ENCODE measurements at regions not wholly inside any gene's neighbourhood (a gene's known extent, or its start where the extent isn't known, plus 50 kb on each side); places are given as distances from the start of the nearest gene placed in this dataset.

DNA sequence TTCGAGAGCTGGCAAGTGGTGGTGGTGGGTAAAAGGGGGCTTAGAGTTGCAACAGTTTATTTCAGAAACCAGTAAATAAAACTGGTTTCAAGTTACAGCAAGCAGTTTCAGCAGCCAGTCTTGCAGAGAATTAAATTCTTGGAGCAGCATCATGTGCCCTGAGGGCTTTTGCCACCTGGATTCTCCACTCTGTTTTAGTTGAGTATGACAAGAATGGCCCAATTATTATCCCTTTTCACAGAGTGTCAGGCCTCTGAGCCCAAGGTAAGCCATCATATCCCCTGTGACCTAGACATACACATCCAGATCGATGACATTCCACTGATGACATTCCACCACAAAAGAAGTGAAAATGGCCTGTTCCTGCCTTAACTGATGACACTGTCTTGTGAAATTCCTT is 72.8 kb upstream of the FANCL start:
- TF ChIP-seq, protein P1, sequence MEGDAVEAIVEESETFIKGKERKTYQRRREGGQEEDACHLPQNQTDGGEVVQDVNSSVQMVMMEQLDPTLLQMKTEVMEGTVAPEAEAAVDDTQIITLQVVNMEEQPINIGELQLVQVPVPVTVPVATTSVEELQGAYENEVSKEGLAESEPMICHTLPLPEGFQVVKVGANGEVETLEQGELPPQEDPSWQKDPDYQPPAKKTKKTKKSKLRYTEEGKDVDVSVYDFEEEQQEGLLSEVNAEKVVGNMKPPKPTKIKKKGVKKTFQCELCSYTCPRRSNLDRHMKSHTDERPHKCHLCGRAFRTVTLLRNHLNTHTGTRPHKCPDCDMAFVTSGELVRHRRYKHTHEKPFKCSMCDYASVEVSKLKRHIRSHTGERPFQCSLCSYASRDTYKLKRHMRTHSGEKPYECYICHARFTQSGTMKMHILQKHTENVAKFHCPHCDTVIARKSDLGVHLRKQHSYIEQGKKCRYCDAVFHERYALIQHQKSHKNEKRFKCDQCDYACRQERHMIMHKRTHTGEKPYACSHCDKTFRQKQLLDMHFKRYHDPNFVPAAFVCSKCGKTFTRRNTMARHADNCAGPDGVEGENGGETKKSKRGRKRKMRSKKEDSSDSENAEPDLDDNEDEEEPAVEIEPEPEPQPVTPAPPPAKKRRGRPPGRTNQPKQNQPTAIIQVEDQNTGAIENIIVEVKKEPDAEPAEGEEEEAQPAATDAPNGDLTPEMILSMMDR (IDR thresholded peaks at IDR 0.05; ENCODE audit: low read depth, low read length): no peak
- no peak for DNase-seq (ENCODE audit: extremely low read depth, low read depth)

DNA sequence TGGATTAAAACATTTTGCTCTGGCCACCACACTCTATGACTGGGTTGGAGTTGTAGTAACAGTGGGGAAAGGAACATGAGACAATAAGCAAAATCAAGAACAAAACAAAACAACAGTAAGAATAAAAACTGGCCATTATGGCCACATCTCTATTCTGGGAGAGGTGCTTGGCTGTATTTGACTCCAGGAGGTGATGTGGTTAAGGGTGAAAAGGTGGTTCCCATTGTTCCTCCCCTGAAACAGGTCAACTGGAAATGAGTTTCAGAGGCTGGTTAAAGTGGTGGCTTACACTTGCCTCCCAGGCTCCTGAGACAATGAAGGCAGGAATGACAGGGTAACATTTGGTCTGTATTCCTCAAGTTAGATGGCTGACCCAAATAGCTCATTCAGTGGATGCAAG is 67.3 kb upstream of the FANCL start:
- DNase-seq (ENCODE audit: extremely low read depth, low read depth): no peak
- TF ChIP-seq, protein P1 (IDR thresholded peaks at IDR 0.05; ENCODE audit: low read depth, low read length): no peak

DNA sequence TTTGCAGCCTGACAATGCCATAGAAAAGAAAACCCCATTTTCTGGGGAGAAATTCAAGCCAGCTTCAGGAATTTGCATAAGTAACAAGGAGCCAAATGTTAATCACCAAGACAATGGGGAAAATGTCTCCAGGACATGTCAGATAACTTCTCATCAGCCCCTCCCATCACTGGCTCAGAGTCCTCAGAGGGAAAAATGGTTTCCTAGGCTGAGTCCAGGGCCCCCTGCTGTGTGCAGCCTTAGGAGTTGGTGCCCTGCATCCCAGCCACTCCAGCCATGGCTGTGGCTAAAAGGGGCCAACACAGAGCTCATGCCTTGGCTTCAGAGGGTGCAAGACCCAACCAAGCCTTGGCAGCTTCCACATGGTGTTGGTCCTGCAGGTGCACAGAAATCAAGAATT is 63.7 kb upstream of the FANCL start:
- TF ChIP-seq, protein P1 (IDR thresholded peaks at IDR 0.05; ENCODE audit: low read depth, low read length): no peak
- DNase-seq (ENCODE audit: extremely low read depth, low read depth): no peak

DNA sequence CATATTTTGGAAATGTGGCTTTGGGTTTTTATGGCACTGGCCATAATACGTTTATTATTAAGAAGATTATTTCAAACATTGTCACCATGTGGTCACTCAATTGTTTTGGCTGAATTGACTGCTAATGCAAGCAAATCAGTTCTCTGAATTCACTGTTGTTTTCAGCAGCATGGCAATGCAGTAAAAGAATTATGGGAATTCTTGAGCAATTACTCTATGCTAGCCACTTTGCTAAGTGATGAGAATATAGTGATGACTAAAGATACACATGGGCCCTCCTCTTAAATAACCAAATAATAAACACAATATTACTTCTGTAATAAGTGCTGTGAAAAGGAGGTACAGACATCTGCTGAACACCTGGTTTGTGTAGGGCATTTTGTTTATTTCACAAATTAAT is 58.0 kb upstream of the FANCL start:
- TF ChIP-seq, protein P1 (IDR thresholded peaks at IDR 0.05; ENCODE audit: low read depth, low read length): no peak
- DNase-seq (ENCODE audit: extremely low read depth, low read depth): no peak

DNA sequence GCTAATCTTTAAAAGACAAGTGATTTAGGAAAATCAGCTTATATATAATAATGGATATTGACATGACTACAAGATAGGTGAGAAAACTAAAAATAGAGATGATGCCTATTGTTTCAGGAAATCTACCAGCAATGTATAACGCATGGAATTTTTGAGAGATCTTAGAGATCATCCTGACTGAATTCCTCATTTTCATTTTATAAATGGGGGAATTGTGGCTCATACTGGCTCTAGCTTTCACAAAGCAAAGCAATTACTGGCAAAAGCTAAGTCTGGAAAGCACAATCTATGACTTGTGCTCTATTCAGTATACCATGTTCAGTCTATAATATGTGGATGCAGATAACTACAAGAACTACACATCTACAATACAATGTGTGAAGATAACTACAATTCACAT is 51.9 kb upstream of the FANCL start:
- TF ChIP-seq, protein P1 (IDR thresholded peaks at IDR 0.05; ENCODE audit: low read depth, low read length): no peak
- DNase-seq (ENCODE audit: extremely low read depth, low read depth): no peak

DNA sequence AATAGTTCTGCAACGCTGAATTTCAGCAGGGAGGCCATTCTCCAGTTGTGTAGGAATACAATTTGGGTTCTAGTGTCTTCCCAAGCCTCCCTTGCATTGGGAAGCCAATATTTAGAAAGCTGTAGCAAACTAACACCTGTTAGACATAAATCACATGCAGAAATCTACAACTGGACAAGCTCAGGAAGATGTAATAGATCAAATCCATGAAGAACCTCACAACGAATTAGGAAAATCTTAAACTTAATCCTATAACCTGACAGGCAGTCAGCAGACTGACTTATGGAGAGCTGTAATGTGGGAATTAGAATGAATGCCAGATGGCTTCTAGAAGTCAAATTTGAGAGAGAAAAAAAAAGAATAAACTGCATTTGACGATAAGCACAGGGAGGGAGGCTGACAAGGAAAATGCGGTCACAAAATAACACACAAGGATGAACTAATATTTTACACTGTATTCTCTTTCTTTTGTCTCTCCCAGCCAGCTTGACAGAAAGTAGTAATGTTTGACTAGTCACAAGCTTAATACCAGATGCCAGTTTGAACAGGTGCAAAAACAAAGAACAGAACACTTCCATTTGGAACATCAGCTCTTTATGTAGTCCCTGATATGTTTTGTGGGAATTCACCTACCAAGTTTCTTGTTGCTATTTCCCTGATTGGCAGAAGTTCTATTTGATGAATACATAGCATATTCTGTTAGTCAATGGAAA is 50.8 kb upstream of the FANCL start:
- DNase-seq (ENCODE audit: extremely low read depth, low read depth): no peak

More for the DNA sequence above, 50.8 kb upstream of the FANCL start:
- TF ChIP-seq, protein P1 (IDR thresholded peaks at IDR 0.05; ENCODE audit: low read depth, low read length): no peak
